HG03095 (cell line): ENCODE measurements at regions not wholly inside any gene's neighbourhood (a gene's known extent, or its start where the extent isn't known, plus 50 kb on each side); places are given as distances from the start of the nearest gene placed in this dataset.
"Not testable (repeated sequence)": the region's sequence is repeated elsewhere in the genome, so short reads cannot be mapped to it uniquely, and the experiment has no call there.

Experiments
- ATAC-seq: cut with Tn5 transposase; IDR thresholded peaks from one replicate; pipeline ENCODE4 v1.9.1; 2021; ENCODE audit warnings: moderate library complexity; ENCODE audit not compliant: unreplicated experiment

DNA sequence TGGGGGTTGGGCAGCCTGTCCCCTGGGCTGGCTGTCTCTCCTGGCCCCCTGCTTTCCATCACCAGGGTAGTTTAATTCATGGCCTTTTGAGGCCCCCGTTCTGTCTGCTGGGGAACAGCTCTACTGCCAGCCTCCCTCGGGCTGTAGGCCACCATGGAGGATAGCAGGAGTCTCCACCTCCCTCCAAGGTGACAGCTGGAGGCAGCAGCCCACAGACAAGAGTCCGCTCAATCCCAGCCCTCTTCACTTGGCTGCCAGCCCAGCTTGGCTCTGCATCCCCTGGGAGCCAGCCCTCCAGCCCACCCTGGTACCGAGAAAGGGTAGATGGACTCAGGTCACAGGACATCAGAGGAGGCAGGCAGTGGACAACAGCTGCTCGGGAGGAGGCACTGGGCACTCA, 194.6 kb upstream of the SDK2 start:
- ATAC-seq = no peak

GRCh38 chr17:73840829-73841228, 196.6 kb upstream of the SDK2 start:
- no peak for ATAC-seq

DNA sequence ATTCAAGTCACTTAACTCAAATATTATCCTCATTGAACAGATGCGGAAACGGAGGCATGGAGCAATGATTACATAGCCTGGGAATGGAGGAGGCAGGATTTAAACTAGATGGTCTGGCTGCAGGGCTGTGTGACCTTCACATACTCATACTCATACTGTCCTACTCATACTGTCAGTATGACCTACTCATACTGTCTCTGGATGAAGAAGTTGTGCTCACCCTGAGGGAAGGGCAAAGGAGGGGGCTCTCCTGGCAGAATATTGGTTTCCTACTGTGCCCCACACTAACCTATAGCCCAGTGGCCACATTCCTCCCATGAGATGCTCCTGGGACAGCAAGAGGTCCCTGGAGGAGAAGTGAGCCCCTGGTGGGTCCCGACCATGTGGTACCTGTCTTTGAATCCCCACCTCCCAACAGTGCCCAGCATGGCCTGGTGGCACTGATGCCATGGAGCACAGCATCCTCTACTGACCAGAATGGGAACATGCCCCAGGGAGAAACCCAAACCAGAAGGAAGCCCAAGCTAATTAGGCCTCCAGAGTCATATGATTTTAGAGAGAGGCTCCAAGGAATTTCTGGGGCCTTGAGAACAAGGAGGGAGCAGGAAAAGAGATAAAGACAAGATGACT, 197.3 kb upstream of the SDK2 start:
- no peak for ATAC-seq

GRCh38 chr17:73847952-73848351, 203.7 kb upstream of the SDK2 start:
- ATAC-seq = no peak

DNA sequence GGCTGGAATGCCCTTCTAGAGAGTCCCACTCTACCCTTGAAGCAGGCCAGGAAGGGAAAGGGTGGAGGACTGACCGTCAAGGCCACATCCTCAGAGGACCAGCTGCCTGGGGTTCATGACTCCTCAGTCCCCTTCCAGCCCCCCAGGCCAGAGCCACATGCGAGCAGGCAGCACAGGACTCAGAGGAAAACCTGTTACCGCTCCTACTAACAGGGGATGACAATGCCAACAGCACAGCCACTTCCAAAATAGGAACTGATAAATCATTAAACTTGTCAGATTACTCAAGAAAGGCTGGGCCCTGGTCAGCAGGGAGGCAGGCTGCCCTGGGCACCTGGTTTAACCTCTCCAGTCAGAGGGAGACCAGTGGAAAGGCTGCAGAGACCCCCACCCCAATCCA, 206.2 kb upstream of the SDK2 start:
- no peak for ATAC-seq

GRCh38 chr17:73851091-73851490, 206.8 kb upstream of the SDK2 start:
- no peak for ATAC-seq

DNA sequence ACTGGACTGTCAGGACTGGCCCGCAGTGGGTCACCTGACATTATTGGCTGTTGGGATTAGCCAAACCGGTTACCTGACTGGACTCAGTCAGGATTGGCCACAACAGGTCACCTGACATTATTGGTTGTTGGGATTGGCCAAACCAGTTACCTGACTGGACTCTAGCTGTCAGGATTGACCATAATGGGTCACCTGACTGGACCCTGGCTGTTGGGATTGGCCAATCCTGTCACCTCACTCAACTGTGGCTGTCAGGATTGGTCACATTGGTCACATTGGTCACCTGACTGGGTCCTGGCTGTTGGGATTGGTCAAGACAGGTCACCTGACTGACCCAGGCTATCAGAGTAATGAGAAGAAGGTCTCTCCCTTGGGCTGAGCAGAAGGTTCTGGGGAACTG, 207.7 kb upstream of the SDK2 start:
- ATAC-seq = no peak

GRCh38 chr17:73855720-73856333, 211.6 kb upstream of the SDK2 start:
- no peak for ATAC-seq

DNA sequence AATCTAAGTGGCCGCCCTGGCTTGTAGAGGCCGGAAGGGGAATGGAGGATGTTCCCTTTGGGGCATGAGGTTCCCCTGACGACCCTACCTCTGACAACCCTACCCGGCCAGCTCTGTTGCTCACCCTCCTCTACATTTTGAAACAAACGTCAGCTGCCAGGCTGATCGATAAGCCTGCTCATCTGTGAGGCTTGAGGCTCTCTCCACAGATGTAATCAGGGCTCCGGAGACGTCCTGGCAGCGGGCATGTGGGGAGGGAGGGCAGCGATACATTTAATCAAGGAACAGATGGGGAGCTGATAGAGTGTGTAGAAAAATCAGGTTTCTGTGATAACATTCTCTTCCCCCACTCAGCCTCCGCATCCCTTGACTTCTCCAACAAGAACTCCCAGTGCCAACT, 212.3 kb upstream of the SDK2 start:
- no peak for ATAC-seq

GRCh38 chr17:73859439-73860008, 215.3 kb upstream of the SDK2 start:
- ATAC-seq = not testable (repeated sequence)

GRCh38 chr17:73861543-73861942, 217.3 kb upstream of the SDK2 start:
- ATAC-seq = no peak

DNA sequence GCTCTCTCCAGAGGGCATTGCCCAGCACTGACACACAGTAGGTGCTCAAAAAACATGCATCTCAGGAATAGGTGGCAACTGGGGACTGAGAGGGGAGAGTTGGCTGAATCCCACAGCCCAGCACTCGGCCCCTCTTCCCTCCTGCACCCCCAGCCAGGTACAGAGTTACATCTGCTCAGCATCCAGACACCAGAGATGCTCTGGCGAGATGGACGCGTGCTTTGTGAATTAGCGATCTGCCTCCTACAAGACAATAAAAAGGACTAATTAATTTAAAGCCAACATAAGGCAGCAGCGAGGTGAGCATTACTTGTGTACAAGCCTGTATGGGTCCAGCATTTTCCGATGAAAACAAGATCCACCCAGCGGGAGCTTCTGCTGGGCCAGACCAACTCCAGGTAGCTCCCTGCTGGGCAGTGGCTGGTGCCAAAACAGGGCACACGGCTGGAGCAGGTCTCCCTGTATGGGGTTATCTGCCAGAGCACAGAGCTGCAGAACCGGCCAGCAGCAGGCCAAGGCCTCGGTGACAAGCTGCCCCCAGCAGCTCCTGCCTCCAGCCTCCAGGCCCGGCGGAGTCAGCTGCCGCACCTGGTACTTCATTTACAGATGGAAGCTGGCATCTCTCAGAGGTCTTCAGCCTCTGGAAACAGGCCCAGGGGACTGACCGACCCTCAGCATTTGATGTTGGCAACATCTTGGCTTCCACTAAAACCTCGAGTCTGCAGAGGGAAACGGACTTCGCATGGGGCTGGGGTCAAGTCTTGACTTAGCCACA, 219.7 kb upstream of the SDK2 start:
- no peak for ATAC-seq

GRCh38 chr17:73865831-73866230, 221.6 kb upstream of the SDK2 start:
- ATAC-seq = no peak

DNA sequence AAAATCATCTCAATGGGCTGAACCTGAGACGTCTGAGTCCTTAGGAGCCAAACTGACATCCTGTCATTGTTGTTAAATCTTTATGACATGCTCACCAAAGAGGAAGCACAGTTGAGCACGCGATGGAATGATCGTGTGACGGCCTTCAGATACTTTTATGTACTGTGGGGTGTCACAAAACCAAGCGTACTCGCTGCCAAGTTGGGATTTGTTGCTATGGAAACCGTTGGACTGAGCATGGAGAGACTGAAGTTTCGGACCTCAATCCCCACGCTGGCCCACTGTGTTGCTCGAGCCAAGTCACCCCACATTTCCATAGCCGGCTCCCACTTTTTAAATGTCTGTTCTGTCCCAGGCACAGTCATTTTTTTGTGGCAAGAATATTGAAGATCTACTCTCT, 222.8 kb upstream of the SDK2 start:
- no peak for ATAC-seq

DNA sequence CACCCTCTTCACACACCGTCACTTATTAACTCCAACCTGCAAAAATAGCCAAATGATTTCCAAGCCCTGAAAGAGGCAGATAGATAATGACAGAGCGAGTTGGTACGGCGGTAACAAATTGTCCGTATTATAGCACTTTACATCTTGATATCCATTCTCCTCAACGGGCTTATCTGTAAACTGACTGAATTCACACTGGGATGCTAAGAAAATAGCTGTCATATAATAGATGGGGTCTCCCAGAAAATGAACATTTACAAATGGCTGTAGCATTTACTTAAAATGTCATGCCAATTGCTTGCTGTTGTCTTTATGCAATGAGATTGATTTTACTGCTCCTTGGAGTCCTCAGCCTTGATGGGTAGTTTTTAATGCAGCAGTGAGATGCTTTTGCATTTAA, 225.8 kb upstream of the SDK2 start:
- no peak for ATAC-seq

DNA sequence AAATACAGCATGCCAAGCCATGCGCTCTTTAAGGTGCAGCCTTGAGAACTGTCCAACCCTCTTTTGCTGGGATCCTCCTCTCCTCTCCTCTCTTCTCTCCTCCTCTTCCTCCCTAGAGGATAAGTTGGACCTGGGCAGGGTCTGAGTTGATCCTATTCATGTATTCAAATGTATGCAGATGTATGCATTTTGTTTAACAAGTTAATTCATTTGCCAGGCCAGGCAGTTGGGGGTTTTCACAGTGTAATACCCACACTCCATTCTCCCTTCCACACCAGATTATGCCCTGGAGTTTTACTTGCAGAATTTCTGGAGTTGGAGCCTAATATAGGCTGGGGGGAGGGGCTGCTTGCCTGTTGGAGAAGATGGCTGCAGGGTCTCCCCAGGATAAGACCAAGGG, 226.2 kb upstream of the SDK2 start:
- no peak for ATAC-seq

DNA sequence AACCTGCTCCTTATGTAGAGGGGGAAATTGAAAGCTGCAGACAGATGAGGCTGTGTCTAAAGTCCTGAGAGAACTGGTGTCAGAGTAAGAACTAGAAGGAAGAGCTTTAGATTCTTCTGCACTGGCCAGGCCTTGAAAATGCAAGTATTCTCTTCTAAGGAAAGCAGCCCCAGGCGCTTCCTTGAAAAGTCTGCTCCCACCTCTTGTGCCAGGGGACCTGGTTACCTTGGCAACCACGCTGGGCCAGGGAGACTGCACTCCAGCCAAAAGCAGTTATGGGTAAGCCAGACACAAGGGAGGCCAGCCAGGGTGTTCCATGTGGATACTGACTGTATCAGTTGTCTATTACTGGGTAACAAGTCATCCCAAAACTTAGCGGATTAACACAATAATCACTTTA, 228.6 kb upstream of the SDK2 start:
- ATAC-seq = no peak

GRCh38 chr17:73874008-73874720, 229.9 kb upstream of the SDK2 start:
- peak; percentile 69 for ATAC-seq

DNA sequence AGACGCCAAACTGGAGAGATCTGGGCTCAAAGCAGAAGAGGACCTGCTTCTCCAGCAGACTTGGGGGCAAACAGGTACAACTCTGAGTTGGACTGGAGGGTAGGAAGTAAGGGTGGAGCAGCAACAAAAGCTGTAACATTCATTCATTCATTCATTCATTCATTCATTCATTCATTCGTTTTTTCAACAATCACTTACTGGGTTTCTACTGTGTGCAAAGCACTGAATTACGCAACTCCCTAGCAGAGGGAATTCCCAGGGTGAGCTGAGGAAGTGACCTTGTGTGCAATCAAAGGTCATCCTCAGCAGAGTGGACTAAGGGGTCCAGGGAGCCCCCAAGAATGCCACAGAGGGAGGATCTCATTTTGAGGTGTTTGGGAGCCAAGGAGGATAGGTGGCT, 231.1 kb upstream of the SDK2 start:
- ATAC-seq = no peak

- ATAC-seq = no peak
These were observed 233.7 kb upstream of the SDK2 start for GRCh38 chr17:73877962-73878361.

DNA sequence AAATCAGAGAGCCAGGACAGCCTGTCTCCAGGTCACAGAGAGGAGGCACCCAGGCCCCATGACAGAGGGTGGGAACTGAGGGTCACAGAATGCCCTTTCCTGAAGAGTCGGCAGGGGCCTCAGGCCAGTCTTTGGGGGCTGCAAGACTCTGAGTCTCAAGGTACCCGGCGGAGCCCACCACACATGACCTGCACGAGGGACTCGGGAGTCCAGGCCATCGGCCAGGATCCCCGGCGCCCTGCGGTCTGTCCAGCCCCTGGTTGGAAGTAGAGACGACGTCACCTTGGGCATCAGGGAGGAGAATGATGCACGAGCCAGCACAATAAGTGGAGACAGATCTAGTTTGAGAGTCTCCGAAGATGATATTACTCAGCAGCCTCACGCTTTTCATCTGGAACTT, 234.7 kb upstream of the SDK2 start:
- ATAC-seq = no peak
